SKM-1 treated with dmso at 0.1 percent for 144 hours (cell line): ENCODE measurements at regions not wholly inside any gene's neighbourhood (a gene's known extent, or its start where the extent isn't known, plus 50 kb on each side); places are given as distances from the start of the nearest gene placed in this dataset.

Source experiments
- DNase-seq: peaks from one replicate; lab custom pipeline; 2025; ENCODE audit not compliant: unreplicated experiment; lab: John Stamatoyannopoulos, UW

- DNase-seq = no peak
These were observed 80.2 kb upstream of the SORBS2 start for GRCh38 chr4:185892165-185892564.

GRCh38 chr4:185893500-185893899 lies 81.5 kb upstream of the SORBS2 start:
- no peak for DNase-seq

- no peak for DNase-seq
These were observed 82.5 kb upstream of the SORBS2 start for GRCh38 chr4:185894481-185894880.

GRCh38 chr4:185895351-185895750 lies 83.4 kb upstream of the SORBS2 start:
- DNase-seq = no peak

- DNase-seq = no peak
These were observed 83.9 kb upstream of the SORBS2 start for GRCh38 chr4:185895866-185896265.

GRCh38 chr4:185896817-185897488 lies 85.0 kb upstream of the SORBS2 start:
- no peak for DNase-seq

- DNase-seq = no peak
These were observed 86.4 kb upstream of the SORBS2 start for GRCh38 chr4:185898413-185898812.

- DNase-seq = no peak
These were observed 87.8 kb upstream of the SORBS2 start for GRCh38 chr4:185899833-185900232.

- DNase-seq = no peak
These were observed 90.7 kb upstream of the SORBS2 start for GRCh38 chr4:185902654-185903053.

GRCh38 chr4:185903205-185903604 lies 91.2 kb upstream of the SORBS2 start:
- no peak for DNase-seq

- DNase-seq = no peak
These were observed 92.4 kb upstream of the SORBS2 start for GRCh38 chr4:185904381-185904780.

GRCh38 chr4:185909972-185910371 lies 98.0 kb upstream of the SORBS2 start:
- no peak for DNase-seq

- DNase-seq = no peak
These were observed 99.6 kb upstream of the SORBS2 start for GRCh38 chr4:185911556-185912064.

GRCh38 chr4:185912779-185913178 lies 100.8 kb upstream of the SORBS2 start:
- DNase-seq = no peak

GRCh38 chr4:185914583-185915199 lies 102.7 kb upstream of the SORBS2 start:
- no peak for DNase-seq

GRCh38 chr4:185915271-185915670 lies 103.3 kb upstream of the SORBS2 start:
- DNase-seq = no peak

- no peak for DNase-seq
These were observed 103.8 kb upstream of the SORBS2 start for GRCh38 chr4:185915817-185916216.

- DNase-seq = no peak
These were observed 104.2 kb upstream of the SORBS2 start for GRCh38 chr4:185916231-185916630.

GRCh38 chr4:185916683-185917082 lies 104.7 kb upstream of the SORBS2 start:
- DNase-seq = no peak

- no peak for DNase-seq
These were observed 107.1 kb upstream of the SORBS2 start for GRCh38 chr4:185919107-185919506.

GRCh38 chr4:185920171-185920570 lies 108.2 kb upstream of the SORBS2 start:
- no peak for DNase-seq

- no peak for DNase-seq
These were observed 108.8 kb upstream of the SORBS2 start for GRCh38 chr4:185920691-185921260.
